ENCODE measurements at regions not wholly inside any gene's neighbourhood (a gene's known extent, or its start where the extent isn't known, plus 50 kb on each side); places are given as distances from the start of the nearest gene placed in this dataset.

DNA sequence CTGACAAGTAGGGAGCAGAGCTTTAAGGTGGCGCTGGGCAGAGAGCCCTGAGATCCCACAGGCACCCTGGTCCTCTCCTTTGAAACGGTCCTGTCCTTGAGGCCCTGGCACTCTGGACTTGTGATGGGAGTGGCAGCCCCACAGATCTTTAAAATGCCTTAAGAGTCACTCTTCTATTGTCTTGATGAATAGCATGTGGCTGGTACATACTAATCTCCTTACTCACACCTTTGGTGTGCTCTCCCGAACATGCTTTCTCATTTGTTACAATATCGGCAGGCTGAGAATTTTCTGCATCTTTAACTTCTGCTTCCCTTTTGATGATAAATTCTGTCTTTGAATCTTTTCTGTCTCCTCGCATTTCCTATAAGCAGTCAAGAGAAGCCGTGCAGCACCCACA, 333.8 kb downstream of the TFAP2A start:
- TF ChIP-seq POLR2AphosphoS5 (IDR thresholded peaks at IDR 0.05; ENCODE audit: low read depth, low read length) (no peak), TAF1 (IDR thresholded peaks at IDR 0.05; ENCODE audit: borderline replicate concordance, insufficient read depth, low read length) (no peak), SIN3A (IDR thresholded peaks at IDR 0.05; ENCODE audit: borderline replicate concordance, insufficient read depth, low read length) (no peak)
- TF ChIP-seq, protein P1, sequence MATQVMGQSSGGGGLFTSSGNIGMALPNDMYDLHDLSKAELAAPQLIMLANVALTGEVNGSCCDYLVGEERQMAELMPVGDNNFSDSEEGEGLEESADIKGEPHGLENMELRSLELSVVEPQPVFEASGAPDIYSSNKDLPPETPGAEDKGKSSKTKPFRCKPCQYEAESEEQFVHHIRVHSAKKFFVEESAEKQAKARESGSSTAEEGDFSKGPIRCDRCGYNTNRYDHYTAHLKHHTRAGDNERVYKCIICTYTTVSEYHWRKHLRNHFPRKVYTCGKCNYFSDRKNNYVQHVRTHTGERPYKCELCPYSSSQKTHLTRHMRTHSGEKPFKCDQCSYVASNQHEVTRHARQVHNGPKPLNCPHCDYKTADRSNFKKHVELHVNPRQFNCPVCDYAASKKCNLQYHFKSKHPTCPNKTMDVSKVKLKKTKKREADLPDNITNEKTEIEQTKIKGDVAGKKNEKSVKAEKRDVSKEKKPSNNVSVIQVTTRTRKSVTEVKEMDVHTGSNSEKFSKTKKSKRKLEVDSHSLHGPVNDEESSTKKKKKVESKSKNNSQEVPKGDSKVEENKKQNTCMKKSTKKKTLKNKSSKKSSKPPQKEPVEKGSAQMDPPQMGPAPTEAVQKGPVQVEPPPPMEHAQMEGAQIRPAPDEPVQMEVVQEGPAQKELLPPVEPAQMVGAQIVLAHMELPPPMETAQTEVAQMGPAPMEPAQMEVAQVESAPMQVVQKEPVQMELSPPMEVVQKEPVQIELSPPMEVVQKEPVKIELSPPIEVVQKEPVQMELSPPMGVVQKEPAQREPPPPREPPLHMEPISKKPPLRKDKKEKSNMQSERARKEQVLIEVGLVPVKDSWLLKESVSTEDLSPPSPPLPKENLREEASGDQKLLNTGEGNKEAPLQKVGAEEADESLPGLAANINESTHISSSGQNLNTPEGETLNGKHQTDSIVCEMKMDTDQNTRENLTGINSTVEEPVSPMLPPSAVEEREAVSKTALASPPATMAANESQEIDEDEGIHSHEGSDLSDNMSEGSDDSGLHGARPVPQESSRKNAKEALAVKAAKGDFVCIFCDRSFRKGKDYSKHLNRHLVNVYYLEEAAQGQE (IDR thresholded peaks at IDR 0.05; ENCODE audit: insufficient read depth in 1 of 2, low read depth in 2 of 2, low read length in 2 of 2): no peak

Measured in PFSK-1 (cell line).